Nephron progenitor cell (in vitro differentiated cells): ENCODE measurements at regions not wholly inside any gene's neighbourhood (a gene's known extent, or its start where the extent isn't known, plus 50 kb on each side); places are given as distances from the start of the nearest gene placed in this dataset.

ENCODE experiments used
- DNase-seq: peaks from one replicate; pipeline ENCODE4 v3.0.0; 2021
- H3K27ac Mint-ChIP-seq: 2 replicates; pipeline ENCODE4 v1.8.0; 2021; ENCODE audit warnings: mild to moderate bottlenecking, moderate library complexity, mixed read lengths
- H3K27me3 Mint-ChIP-seq: 2 replicates; pipeline ENCODE4 v1.8.0; 2021; ENCODE audit warnings: mild to moderate bottlenecking, low read depth, mixed read lengths; ENCODE audit not compliant: poor library complexity
- H3K36me3 Mint-ChIP-seq: 2 replicates; pipeline ENCODE4 v1.8.0; 2021; ENCODE audit warnings: low read depth, mixed read lengths
- H3K4me1 Mint-ChIP-seq: 2 replicates; pipeline ENCODE4 v1.8.0; 2021; ENCODE audit warnings: mixed read lengths
- H3K4me3 Mint-ChIP-seq: 2 replicates; pipeline ENCODE4 v1.8.0; 2021; ENCODE audit warnings: mild to moderate bottlenecking, moderate library complexity, mixed read lengths
- H3K9me3 Mint-ChIP-seq: 2 replicates; pipeline ENCODE4 v1.8.0; 2021; ENCODE audit warnings: mild to moderate bottlenecking, moderate library complexity, mixed read lengths
- CTCF ChIP-seq: fragments of 200-600 bp; sonication (generic); IDR thresholded peaks from 2 replicates; pipeline ENCODE4 v1.5.0; 2021; ENCODE audit warnings: antibody characterized with exemption

DNA sequence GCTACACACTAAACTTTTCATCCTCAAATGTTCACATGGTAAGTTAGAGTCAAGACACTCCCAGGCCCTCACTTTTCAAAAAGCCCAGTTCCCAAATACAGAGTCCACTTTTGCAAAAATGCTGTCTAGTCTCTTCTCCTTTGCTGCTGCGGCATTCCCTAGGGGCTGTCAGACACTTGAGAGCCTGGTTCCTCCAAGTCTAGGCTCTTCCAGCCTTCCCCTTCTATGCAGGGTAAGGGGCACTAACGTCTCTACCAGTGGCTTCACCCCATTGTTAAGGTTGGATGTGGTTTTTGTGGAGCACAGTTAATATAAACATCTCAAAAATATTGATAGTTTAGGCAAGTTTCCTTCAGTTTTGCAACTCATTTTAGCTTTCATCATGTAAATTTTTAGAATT, 181.5 kb downstream of the KIF18A start:
- peaks cover 3% of the 10 kb centered on the region for H3K27me3 Mint-ChIP-seq
- no peak overlapping the region for H3K27ac Mint-ChIP-seq
- TF ChIP-seq CTCF: no peak
- no peak overlapping the region for H3K4me3 Mint-ChIP-seq
- DNase-seq: no peak
- peaks cover 2% of the 10 kb centered on the region for H3K36me3 Mint-ChIP-seq
- peaks cover 8% of the 10 kb centered on the region for H3K4me1 Mint-ChIP-seq
- peaks cover 14% of the 10 kb centered on the region for H3K9me3 Mint-ChIP-seq

GRCh38 chr11:27921472-27921871, 186.5 kb downstream of the KIF18A start:
- TF ChIP-seq CTCF: no peak

DNA sequence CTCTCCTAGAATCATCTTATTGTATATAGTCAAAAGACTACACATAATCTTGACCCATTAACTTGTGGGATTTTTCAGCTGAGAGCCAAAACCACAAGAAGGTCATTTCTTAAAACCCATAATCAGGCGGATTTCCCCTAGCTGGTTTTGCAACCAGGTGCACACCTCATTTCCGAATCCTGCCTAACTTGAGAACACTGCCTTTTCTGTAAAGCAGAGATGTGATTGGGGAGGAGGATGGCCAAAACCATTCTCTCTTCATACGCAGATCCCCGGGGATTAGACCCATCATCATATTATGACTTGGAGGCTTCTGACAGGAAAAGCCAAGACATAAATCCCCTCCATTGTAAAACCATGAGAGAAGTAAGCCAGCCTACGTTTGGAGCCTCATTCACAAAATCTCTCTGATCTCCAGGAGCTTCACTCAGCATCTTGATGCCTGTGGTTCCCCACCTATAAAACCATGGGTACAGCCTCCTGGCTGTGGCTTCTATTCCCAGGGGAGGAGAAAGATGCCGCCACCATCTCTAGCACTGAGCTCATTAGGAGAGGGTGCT, 191.3 kb downstream of the KIF18A start:
- Mint-ChIP-seq H3K27me3 (no peaks in the 10 kb centered on the region), H3K9me3 (peaks cover 3% of the 10 kb centered on the region), H3K4me3 (no peak overlapping the region), H3K27ac (no peak overlapping the region), H3K36me3 (peaks cover 6% of the 10 kb centered on the region), H3K4me1 (peaks cover 5% of the 10 kb centered on the region)
- DNase-seq: no peak
- TF ChIP-seq CTCF: no peak

More at GRCh38 chr11:27921472-27921871, 186.5 kb downstream of the KIF18A start:
- Mint-ChIP-seq H3K27me3 (peaks cover 3% of the 10 kb centered on the region), H3K9me3 (peaks cover 16% of the 10 kb centered on the region), H3K4me1 (no peaks in the 10 kb centered on the region), H3K36me3 (peaks cover 7% of the 10 kb centered on the region), H3K27ac (no peak overlapping the region), H3K4me3 (no peak overlapping the region)
- no peak for DNase-seq

DNA sequence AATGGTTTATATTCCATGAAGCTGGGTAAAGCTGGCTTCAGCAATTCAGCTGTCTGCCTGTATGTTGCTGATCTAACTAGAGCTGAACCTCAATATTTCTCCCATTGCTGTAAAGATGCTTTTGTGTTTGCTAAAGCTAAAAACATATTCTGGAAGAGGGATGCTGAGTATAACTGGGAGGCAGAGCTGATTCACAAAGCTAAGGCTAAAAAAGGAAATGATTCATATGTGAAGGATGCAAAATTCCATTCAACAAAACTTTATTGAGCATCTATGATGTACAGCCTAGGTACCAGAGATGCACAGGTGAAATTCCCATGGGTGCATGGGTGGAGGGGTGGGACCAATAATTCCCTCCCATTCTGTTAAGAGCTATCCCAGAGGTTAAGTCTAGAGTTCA, 193.9 kb downstream of the KIF18A start:
- no peak for DNase-seq
- peaks cover 10% of the 10 kb centered on the region for H3K4me1 Mint-ChIP-seq
- H3K27ac Mint-ChIP-seq: no peak overlapping the region
- H3K36me3 Mint-ChIP-seq: no peaks in the 10 kb centered on the region
- no peak for TF ChIP-seq CTCF
- H3K9me3 Mint-ChIP-seq: no peaks in the 10 kb centered on the region
- no peak overlapping the region for H3K4me3 Mint-ChIP-seq
- no peaks in the 10 kb centered on the region for H3K27me3 Mint-ChIP-seq

DNA sequence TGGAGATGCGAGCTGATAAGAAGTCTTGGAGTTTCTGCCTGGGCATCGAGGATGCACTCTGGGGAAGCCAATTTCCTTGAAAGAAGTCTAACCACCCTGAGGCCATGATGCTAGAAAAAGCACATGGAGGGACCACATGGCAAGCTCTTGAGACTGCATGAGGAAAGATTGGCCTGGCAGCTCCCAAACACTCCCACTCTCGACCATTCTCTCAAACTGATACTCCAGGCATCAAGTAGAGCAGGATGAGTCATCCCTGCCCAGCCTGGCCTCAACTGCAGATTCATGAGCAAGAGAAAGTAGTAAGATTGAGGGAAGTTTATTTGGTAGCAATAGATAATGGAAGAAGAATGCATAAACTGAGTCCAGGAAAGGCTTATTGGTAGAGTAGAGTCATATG, 194.3 kb downstream of the KIF18A start:
- H3K27me3 Mint-ChIP-seq: no peaks in the 10 kb centered on the region
- no peaks in the 10 kb centered on the region for H3K36me3 Mint-ChIP-seq
- H3K27ac Mint-ChIP-seq: no peak overlapping the region
- no peak overlapping the region for H3K4me3 Mint-ChIP-seq
- peaks cover 10% of the 10 kb centered on the region for H3K4me1 Mint-ChIP-seq
- DNase-seq: no peak
- TF ChIP-seq CTCF: no peak
- H3K9me3 Mint-ChIP-seq: no peaks in the 10 kb centered on the region

- TF ChIP-seq CTCF: no peak
- Mint-ChIP-seq H3K9me3 (no peaks in the 10 kb centered on the region), H3K4me1 (peaks cover 10% of the 10 kb centered on the region), H3K36me3 (no peaks in the 10 kb centered on the region), H3K27ac (no peak overlapping the region), H3K27me3 (no peaks in the 10 kb centered on the region), H3K4me3 (no peak overlapping the region)
- DNase-seq: no peak
These were observed 195.0 kb downstream of the KIF18A start for GRCh38 chr11:27912916-27913315.
